HepG2 (cell line): ENCODE measurements at regions not wholly inside any gene's neighbourhood (a gene's known extent, or its start where the extent isn't known, plus 50 kb on each side); places are given as distances from the start of the nearest gene placed in this dataset.

ENCODE experiments used
- ERF ChIP-seq: IDR thresholded peaks from 2 replicates; pipeline ENCODE4 v1.6.1; 2018; ENCODE audit warnings: missing biosample characterization, missing genetic modification reagents
- FOSL1 ChIP-seq: sonication (generic); formaldehyde crosslinking; IDR thresholded peaks from 2 replicates; pipeline ENCODE4 v1.9.0; 2021; ENCODE audit warnings: missing genetic modification reagents, borderline replicate concordance
- SNRNP70 ChIP-seq: fragments of 200-400 bp; formaldehyde crosslinking; IDR thresholded peaks from 2 replicates; pipeline ENCODE4 v1.6.1; 2017; ENCODE audit warnings: mild to moderate bottlenecking, low read depth, low read length, moderate library complexity
- TFAP4 ChIP-seq: sonication (generic); IDR thresholded peaks from 2 replicates; pipeline ENCODE4 v1.6.1; 2016; ENCODE audit warnings: low read depth, borderline replicate concordance
- USF2 ChIP-seq, 2 experiments: sonication (generic) in 1 of 2; formaldehyde crosslinking in 1 of 2; IDR thresholded peaks; 2 replicates each; pipeline versions ENCODE4 v1.5.1 to v1.6.1; 2011 to 2020; ENCODE audit warnings: borderline replicate concordance in 1 of 2, low read depth in 1 of 2, low read length in 1 of 2, mild to moderate bottlenecking in 1 of 2, missing genetic modification reagents in 1 of 2, moderate library complexity in 1 of 2
- ZBTB33 ChIP-seq: sonication (generic); formaldehyde crosslinking; IDR thresholded peaks from 2 replicates; pipeline ENCODE4 v1.4.0; 2020; ENCODE audit warnings: missing genetic modification reagents
- ZNF75D ChIP-seq: sonication (generic); formaldehyde crosslinking; IDR thresholded peaks from 2 replicates; pipeline ENCODE4 v1.8.1; 2023; ENCODE audit warnings: missing genetic modification reagents, mild to moderate bottlenecking, borderline replicate concordance

- TF ChIP-seq ERF (CRISPR knock-in tag) (no peak), ZNF75D (no peak), SNRNP70 (no peak), FOSL1 (CRISPR knock-in tag) (no peak), ZBTB33 (CRISPR knock-in tag) (no peak), USF2 (IDR thresholded peaks at IDR 0.05; ENCODE audit: low read depth, low read length) (no peak), USF2 (CRISPR knock-in tag; IDR thresholded peaks at IDR 0.05; ENCODE audit: borderline replicate concordance) (no peak), TFAP4 (no peak)
These were observed 1239.5 kb downstream of the SI start for GRCh38 chr3:163838769-163839168.
